ENCODE measurements at regions not wholly inside any gene's neighbourhood (a gene's known extent, or its start where the extent isn't known, plus 50 kb on each side); places are given as distances from the start of the nearest gene placed in this dataset.

DNA sequence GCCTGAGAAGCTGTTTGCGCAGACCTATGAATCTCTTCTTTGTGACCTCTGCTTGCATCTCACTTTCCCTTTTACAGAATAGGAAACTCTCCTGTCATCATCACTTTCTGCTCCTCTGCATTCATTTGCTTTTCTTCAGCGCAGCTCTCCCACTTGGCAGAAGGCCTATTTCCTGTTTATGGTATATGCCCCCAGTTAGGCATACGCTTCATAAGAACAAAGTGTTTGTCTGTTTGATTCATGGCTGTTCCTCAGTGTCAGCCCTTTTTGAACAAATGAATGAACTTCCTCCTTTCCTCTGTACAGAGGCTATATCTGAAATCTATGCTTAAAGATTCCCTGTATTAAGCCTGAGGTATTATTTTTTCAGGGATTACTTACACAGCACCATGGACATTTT lies 1216.9 kb upstream of the GBE1 start:
- Histone ChIP-seq H3F3A (ENCODE audit: insufficient read depth) (no peaks in the 10 kb centered on the region), H2AFZ (no peak overlapping the region), H3K9me2 (ENCODE audit: insufficient read depth) (no peaks in the 10 kb centered on the region), H3K9ac (no peak overlapping the region), H3K9me3 (ENCODE audit: low read depth) (no peaks in the 10 kb centered on the region), H3K27me3 (replicated peaks; ENCODE audit: insufficient read depth) (no peaks in the 10 kb centered on the region), H3K4me2 (ENCODE audit: unreplicated experiment) (no peak overlapping the region), H3K4me3 (no peak overlapping the region), H3K36me3 (ENCODE audit: low read depth) (no peaks in the 10 kb centered on the region), H3K79me2 (ENCODE audit: insufficient read depth) (no peaks in the 10 kb centered on the region), H4K20me1 (ENCODE audit: insufficient read depth) (no peaks in the 10 kb centered on the region), H3K4me1 (ENCODE audit: insufficient read depth) (no peaks in the 10 kb centered on the region), H3K27ac (no peak overlapping the region)
- no peak for DNase-seq
- TF ChIP-seq EZH2 (IDR thresholded peaks at IDR 0.05; ENCODE audit: insufficient read depth, poor library complexity, severe bottlenecking) (no peak), EZH2phosphoT487 (IDR thresholded peaks at IDR 0.05; ENCODE audit: insufficient read depth, low read depth) (no peak)
- in situ Hi-C loops (cut with MboI): no loop called here
- WGBS, 2 experiments (ENCODE audit: low coverage in 1 of 2, low lambda C conversion rate in 2 of 2, missing lambda C conversion rate in 2 of 2): 42 to 43% methylated on average over 3 of the region's 3 CpGs

DNA sequence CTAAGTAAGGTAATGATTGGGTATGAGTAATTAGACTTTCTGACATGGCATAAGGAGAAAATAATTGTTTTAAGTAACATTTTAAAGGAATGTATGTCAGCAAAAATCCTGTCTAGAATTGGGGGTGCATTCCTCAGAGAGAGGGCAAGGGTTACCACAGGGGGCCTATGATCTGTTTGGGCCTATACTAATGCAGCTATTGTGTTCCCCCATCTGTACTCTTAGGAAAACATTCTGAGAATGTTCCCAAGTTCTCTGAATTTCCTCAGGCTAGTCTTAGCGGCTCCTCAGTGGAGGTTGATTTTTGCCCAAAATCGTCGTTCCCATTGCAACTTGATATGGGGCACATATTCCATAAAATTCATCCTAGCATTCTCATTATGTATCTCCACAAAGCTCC lies 1216.4 kb upstream of the GBE1 start:
- Histone ChIP-seq H3K4me2 (ENCODE audit: unreplicated experiment) (no peak overlapping the region), H3K27ac (no peak overlapping the region), H3K9ac (no peak overlapping the region), H3K4me1 (ENCODE audit: insufficient read depth) (no peaks in the 10 kb centered on the region), H3K27me3 (replicated peaks; ENCODE audit: insufficient read depth) (no peaks in the 10 kb centered on the region), H3K79me2 (ENCODE audit: insufficient read depth) (no peaks in the 10 kb centered on the region), H2AFZ (no peak overlapping the region), H4K20me1 (ENCODE audit: insufficient read depth) (no peaks in the 10 kb centered on the region), H3K4me3 (no peak overlapping the region), H3K9me2 (ENCODE audit: insufficient read depth) (no peaks in the 10 kb centered on the region), H3K9me3 (ENCODE audit: low read depth) (no peaks in the 10 kb centered on the region), H3K36me3 (ENCODE audit: low read depth) (no peaks in the 10 kb centered on the region), H3F3A (ENCODE audit: insufficient read depth) (no peaks in the 10 kb centered on the region)
- in situ Hi-C loops (cut with MboI): no loop called here
- TF ChIP-seq EZH2phosphoT487 (IDR thresholded peaks at IDR 0.05; ENCODE audit: insufficient read depth, low read depth) (no peak), EZH2 (IDR thresholded peaks at IDR 0.05; ENCODE audit: insufficient read depth, poor library complexity, severe bottlenecking) (no peak)
- WGBS, 2 experiments (ENCODE audit: low coverage in 1 of 2, low lambda C conversion rate in 2 of 2, missing lambda C conversion rate in 2 of 2): 39 to 48% methylated on average over 3 of the region's 3 CpGs
- DNase-seq: no peak

DNA sequence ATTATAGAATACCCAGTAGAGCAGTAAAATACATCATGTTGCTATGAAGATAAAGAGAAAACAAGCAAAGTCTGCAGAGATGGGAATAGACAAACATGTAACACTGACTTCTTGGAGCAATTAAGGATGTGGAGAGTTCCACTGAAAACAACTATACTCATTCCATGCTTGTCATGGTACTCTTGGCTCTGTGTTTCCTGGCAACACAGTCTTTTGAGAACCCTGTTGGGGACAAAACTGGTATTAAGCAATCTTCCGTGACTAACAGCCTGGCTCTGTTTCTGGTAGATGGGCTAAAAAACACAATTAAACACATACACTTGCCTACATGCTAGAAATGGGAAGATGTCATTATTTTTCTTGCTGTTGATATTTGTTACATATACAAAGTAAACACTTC lies 1212.3 kb upstream of the GBE1 start:
- no peaks in the 10 kb centered on the region for H3K27me3 ChIP-seq (replicated peaks; ENCODE audit: insufficient read depth)
- no peaks in the 10 kb centered on the region for H3K79me2 ChIP-seq (ENCODE audit: insufficient read depth)
- no peak overlapping the region for H2AFZ ChIP-seq
- H3K9ac ChIP-seq: no peak overlapping the region
- in situ Hi-C loops (cut with MboI): no loop called here
- WGBS, 2 experiments (ENCODE audit: low coverage in 1 of 2, low lambda C conversion rate in 2 of 2, missing lambda C conversion rate in 2 of 2): 0% methylated on average over 1 of the region's 1 CpG
- DNase-seq: no peak
- TF ChIP-seq EZH2 (IDR thresholded peaks at IDR 0.05; ENCODE audit: insufficient read depth, poor library complexity, severe bottlenecking) (no peak), EZH2phosphoT487 (IDR thresholded peaks at IDR 0.05; ENCODE audit: insufficient read depth, low read depth) (no peak)
- no peak overlapping the region for H3K4me3 ChIP-seq
- no peaks in the 10 kb centered on the region for H3K9me3 ChIP-seq (ENCODE audit: low read depth)
- no peak overlapping the region for H3K4me2 ChIP-seq (ENCODE audit: unreplicated experiment)
- no peak overlapping the region for H3K27ac ChIP-seq
- no peaks in the 10 kb centered on the region for H3K36me3 ChIP-seq (ENCODE audit: low read depth)
- H3K9me2 ChIP-seq (ENCODE audit: insufficient read depth): no peaks in the 10 kb centered on the region
- H4K20me1 ChIP-seq (ENCODE audit: insufficient read depth): no peaks in the 10 kb centered on the region
- H3F3A ChIP-seq (ENCODE audit: insufficient read depth): no peaks in the 10 kb centered on the region
- H3K4me1 ChIP-seq (ENCODE audit: insufficient read depth): no peaks in the 10 kb centered on the region

DNA sequence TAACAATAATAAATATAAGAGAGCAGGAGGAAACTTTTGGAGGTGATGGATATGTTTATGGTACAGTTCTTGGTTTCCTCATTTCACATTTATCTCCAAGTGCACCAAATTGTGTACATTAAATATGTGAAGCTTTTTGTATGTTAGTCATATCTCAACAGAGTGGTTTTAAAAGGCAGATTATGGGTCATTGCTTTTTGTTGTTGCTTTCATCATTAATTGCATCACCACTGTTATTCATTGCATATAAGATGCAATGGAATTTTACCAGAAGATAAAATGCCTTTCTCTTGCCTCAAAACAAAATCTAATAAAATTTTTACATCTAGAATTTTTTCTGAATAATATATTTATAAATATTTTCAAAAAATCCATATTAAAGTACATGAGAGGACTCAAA lies 1198.9 kb upstream of the GBE1 start:
- Histone ChIP-seq H3K4me2 (ENCODE audit: unreplicated experiment) (no peak overlapping the region), H3K27me3 (replicated peaks; ENCODE audit: insufficient read depth) (no peaks in the 10 kb centered on the region), H3K27ac (no peak overlapping the region), H4K20me1 (ENCODE audit: insufficient read depth) (no peaks in the 10 kb centered on the region), H2AFZ (no peak overlapping the region), H3K79me2 (ENCODE audit: insufficient read depth) (no peaks in the 10 kb centered on the region), H3K4me3 (no peak overlapping the region), H3K9ac (no peak overlapping the region), H3K4me1 (ENCODE audit: insufficient read depth) (no peaks in the 10 kb centered on the region), H3K36me3 (ENCODE audit: low read depth) (no peaks in the 10 kb centered on the region), H3F3A (ENCODE audit: insufficient read depth) (no peaks in the 10 kb centered on the region), H3K9me2 (ENCODE audit: insufficient read depth) (no peaks in the 10 kb centered on the region), H3K9me3 (ENCODE audit: low read depth) (no peaks in the 10 kb centered on the region)
- no peak for TF ChIP-seq EZH2phosphoT487 (IDR thresholded peaks at IDR 0.05; ENCODE audit: insufficient read depth, low read depth)
- in situ Hi-C loops (cut with MboI): no loop called here
- DNase-seq: no peak

DNA sequence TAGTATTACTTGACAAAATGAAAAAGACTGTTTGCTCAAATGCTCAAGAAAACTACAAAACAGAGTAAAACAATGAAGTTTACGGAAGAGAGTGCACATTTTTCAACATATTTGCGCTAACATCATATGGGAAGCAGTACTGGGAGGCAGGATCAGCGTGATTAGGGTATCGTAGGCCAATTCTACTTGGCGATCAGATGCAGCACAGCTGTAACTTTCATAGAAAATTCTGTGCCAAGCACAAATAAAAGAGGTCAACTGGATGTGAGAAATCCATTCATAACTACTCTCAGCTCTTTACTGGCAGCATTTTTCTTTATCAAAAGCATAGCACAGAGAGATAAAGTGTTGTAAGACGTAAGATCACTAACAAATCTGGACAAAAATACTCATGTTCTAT lies 1196.3 kb upstream of the GBE1 start:
- no peak for DNase-seq

More for the DNA sequence above, 1196.3 kb upstream of the GBE1 start:
- H3K9me2 ChIP-seq (ENCODE audit: insufficient read depth): no peaks in the 10 kb centered on the region
- no peak overlapping the region for H3K9ac ChIP-seq
- H3F3A ChIP-seq (ENCODE audit: insufficient read depth): no peaks in the 10 kb centered on the region
- H3K36me3 ChIP-seq (ENCODE audit: low read depth): no peaks in the 10 kb centered on the region
- H2AFZ ChIP-seq: no peak overlapping the region
- H3K27me3 ChIP-seq (replicated peaks; ENCODE audit: insufficient read depth): no peaks in the 10 kb centered on the region
- no peaks in the 10 kb centered on the region for H3K4me1 ChIP-seq (ENCODE audit: insufficient read depth)
- 8% methylated on average over 6 of the region's 6 CpGs for WGBS, 2 experiments (ENCODE audit: low coverage in 1 of 2, low lambda C conversion rate in 2 of 2, missing lambda C conversion rate in 2 of 2)
- H3K4me3 ChIP-seq: no peak overlapping the region
- no peaks in the 10 kb centered on the region for H3K9me3 ChIP-seq (ENCODE audit: low read depth)
- TF ChIP-seq EZH2phosphoT487 (IDR thresholded peaks at IDR 0.05; ENCODE audit: insufficient read depth, low read depth) (no peak), EZH2 (IDR thresholded peaks at IDR 0.05; ENCODE audit: insufficient read depth, poor library complexity, severe bottlenecking) (no peak)
- no peaks in the 10 kb centered on the region for H3K79me2 ChIP-seq (ENCODE audit: insufficient read depth)
- no peak overlapping the region for H3K27ac ChIP-seq
- H4K20me1 ChIP-seq (ENCODE audit: insufficient read depth): no peaks in the 10 kb centered on the region
- in situ Hi-C loops (cut with MboI): no loop called here
- H3K4me2 ChIP-seq (ENCODE audit: unreplicated experiment): no peak overlapping the region
